ENCODE measurements at regions not wholly inside any gene's neighbourhood (a gene's known extent, or its start where the extent isn't known, plus 50 kb on each side); places are given as distances from the start of the nearest gene placed in this dataset.

- no peak for TF ChIP-seq YY1 (IDR thresholded peaks at IDR 0.05; ENCODE audit: low read depth)
- no peak for TF ChIP-seq RAD21 (IDR thresholded peaks at IDR 0.05; ENCODE audit: low read depth)
- no peak for TF ChIP-seq EP300 (IDR thresholded peaks at IDR 0.05; ENCODE audit: borderline replicate concordance)
- TF ChIP-seq TCF12 (IDR thresholded peaks at IDR 0.05; ENCODE audit: low read depth): no peak
Observed at GRCh38 chr7:10138087-10138854, 835.4 kb upstream of the PHF14 start.

GRCh38 chr7:10146271-10146670 is 827.4 kb upstream of the PHF14 start:
- TF ChIP-seq TCF12 (IDR thresholded peaks at IDR 0.05; ENCODE audit: low read depth) (no peak), EP300 (IDR thresholded peaks at IDR 0.05; ENCODE audit: borderline replicate concordance) (no peak), EGR1 (IDR thresholded peaks at IDR 0.05) (no peak), MAX (IDR thresholded peaks at IDR 0.05) (no peak), YY1 (IDR thresholded peaks at IDR 0.05; ENCODE audit: low read depth) (no peak), ZBTB7A (IDR thresholded peaks at IDR 0.05; ENCODE audit: low read depth) (no peak), RAD21 (IDR thresholded peaks at IDR 0.05; ENCODE audit: low read depth) (no peak), FOXM1 (IDR thresholded peaks at IDR 0.05; ENCODE audit: borderline replicate concordance, low read depth) (no peak), TEAD4 (IDR thresholded peaks at IDR 0.05) (no peak), TAF1 (IDR thresholded peaks at IDR 0.05; ENCODE audit: low read depth) (no peak), CREB1 (IDR thresholded peaks at IDR 0.05; ENCODE audit: low read depth) (no peak), CEBPB (IDR thresholded peaks at IDR 0.05) (no peak), NFIC (IDR thresholded peaks at IDR 0.05) (no peak)
- TF ChIP-seq, protein P1, sequence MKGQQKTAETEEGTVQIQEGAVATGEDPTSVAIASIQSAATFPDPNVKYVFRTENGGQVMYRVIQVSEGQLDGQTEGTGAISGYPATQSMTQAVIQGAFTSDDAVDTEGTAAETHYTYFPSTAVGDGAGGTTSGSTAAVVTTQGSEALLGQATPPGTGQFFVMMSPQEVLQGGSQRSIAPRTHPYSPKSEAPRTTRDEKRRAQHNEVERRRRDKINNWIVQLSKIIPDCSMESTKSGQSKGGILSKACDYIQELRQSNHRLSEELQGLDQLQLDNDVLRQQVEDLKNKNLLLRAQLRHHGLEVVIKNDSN (IDR thresholded peaks at IDR 0.05): no peak
- TF ChIP-seq, protein P2, sequence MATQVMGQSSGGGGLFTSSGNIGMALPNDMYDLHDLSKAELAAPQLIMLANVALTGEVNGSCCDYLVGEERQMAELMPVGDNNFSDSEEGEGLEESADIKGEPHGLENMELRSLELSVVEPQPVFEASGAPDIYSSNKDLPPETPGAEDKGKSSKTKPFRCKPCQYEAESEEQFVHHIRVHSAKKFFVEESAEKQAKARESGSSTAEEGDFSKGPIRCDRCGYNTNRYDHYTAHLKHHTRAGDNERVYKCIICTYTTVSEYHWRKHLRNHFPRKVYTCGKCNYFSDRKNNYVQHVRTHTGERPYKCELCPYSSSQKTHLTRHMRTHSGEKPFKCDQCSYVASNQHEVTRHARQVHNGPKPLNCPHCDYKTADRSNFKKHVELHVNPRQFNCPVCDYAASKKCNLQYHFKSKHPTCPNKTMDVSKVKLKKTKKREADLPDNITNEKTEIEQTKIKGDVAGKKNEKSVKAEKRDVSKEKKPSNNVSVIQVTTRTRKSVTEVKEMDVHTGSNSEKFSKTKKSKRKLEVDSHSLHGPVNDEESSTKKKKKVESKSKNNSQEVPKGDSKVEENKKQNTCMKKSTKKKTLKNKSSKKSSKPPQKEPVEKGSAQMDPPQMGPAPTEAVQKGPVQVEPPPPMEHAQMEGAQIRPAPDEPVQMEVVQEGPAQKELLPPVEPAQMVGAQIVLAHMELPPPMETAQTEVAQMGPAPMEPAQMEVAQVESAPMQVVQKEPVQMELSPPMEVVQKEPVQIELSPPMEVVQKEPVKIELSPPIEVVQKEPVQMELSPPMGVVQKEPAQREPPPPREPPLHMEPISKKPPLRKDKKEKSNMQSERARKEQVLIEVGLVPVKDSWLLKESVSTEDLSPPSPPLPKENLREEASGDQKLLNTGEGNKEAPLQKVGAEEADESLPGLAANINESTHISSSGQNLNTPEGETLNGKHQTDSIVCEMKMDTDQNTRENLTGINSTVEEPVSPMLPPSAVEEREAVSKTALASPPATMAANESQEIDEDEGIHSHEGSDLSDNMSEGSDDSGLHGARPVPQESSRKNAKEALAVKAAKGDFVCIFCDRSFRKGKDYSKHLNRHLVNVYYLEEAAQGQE (IDR thresholded peaks at IDR 0.05; ENCODE audit: low read depth): no peak

- TF ChIP-seq RAD21 (IDR thresholded peaks at IDR 0.05; ENCODE audit: low read depth): no peak
- no peak for TF ChIP-seq ZBTB7A (IDR thresholded peaks at IDR 0.05; ENCODE audit: low read depth)
- no peak for TF ChIP-seq TCF12 (IDR thresholded peaks at IDR 0.05; ENCODE audit: low read depth)
- no peak for TF ChIP-seq NFIC (IDR thresholded peaks at IDR 0.05)
- TF ChIP-seq YY1 (IDR thresholded peaks at IDR 0.05; ENCODE audit: low read depth): no peak
- TF ChIP-seq FOXM1 (IDR thresholded peaks at IDR 0.05; ENCODE audit: borderline replicate concordance, low read depth): no peak
- no peak for TF ChIP-seq TEAD4 (IDR thresholded peaks at IDR 0.05)
- no peak for TF ChIP-seq TAF1 (IDR thresholded peaks at IDR 0.05; ENCODE audit: low read depth)
- no peak for TF ChIP-seq EP300 (IDR thresholded peaks at IDR 0.05; ENCODE audit: borderline replicate concordance)
- no peak for TF ChIP-seq EGR1 (IDR thresholded peaks at IDR 0.05)
- TF ChIP-seq, protein P2 (IDR thresholded peaks at IDR 0.05; ENCODE audit: low read depth): no peak
- TF ChIP-seq CEBPB (IDR thresholded peaks at IDR 0.05): no peak
- TF ChIP-seq MAX (IDR thresholded peaks at IDR 0.05): no peak
- TF ChIP-seq, protein P1 (IDR thresholded peaks at IDR 0.05): no peak
- no peak for TF ChIP-seq CREB1 (IDR thresholded peaks at IDR 0.05; ENCODE audit: low read depth)
Observed at GRCh38 chr7:10156972-10157371, 816.7 kb upstream of the PHF14 start.

- TF ChIP-seq CEBPB (IDR thresholded peaks at IDR 0.05) (no peak), TEAD4 (IDR thresholded peaks at IDR 0.05) (no peak), FOXM1 (IDR thresholded peaks at IDR 0.05; ENCODE audit: borderline replicate concordance, low read depth) (no peak), CREB1 (IDR thresholded peaks at IDR 0.05; ENCODE audit: low read depth) (no peak), NFIC (IDR thresholded peaks at IDR 0.05) (no peak), EGR1 (IDR thresholded peaks at IDR 0.05) (no peak), ZBTB7A (IDR thresholded peaks at IDR 0.05; ENCODE audit: low read depth) (no peak), YY1 (IDR thresholded peaks at IDR 0.05; ENCODE audit: low read depth) (no peak), MAX (IDR thresholded peaks at IDR 0.05) (no peak), EP300 (IDR thresholded peaks at IDR 0.05; ENCODE audit: borderline replicate concordance) (no peak), RAD21 (IDR thresholded peaks at IDR 0.05; ENCODE audit: low read depth) (no peak)
- TF ChIP-seq, protein P2 (IDR thresholded peaks at IDR 0.05; ENCODE audit: low read depth): no peak
- TF ChIP-seq, protein P1 (IDR thresholded peaks at IDR 0.05): no peak
Observed at GRCh38 chr7:10181996-10182395, 791.7 kb upstream of the PHF14 start.

Data from Ishikawa (cell line).